Endothelial cell of umbilical vein (primary cell): ENCODE measurements at regions not wholly inside any gene's neighbourhood (a gene's known extent, or its start where the extent isn't known, plus 50 kb on each side); places are given as distances from the start of the nearest gene placed in this dataset.

Experiments
- BruUV-seq: library from RNA; stranded (reverse); fragments of 400-500 nt; replicated peaks from 2 replicates; lab custom pipeline; 2021; lab: Mats Ljungman, UMichigan
- CTCF ChIA-PET: fragments of 300-600, 350-600 bp; sonication (Branson Sonifier 250); formaldehyde crosslinking; loops from one replicate; lab custom pipeline; 2021; ENCODE audit warnings: antibody characterized with exemption, inconsistent platforms; lab: Charles Lee
- POLR2A ChIA-PET: fragments of 300-600, 350-600 bp; sonication (Branson Sonifier 250); formaldehyde crosslinking; loops from one replicate; lab custom pipeline; 2021; ENCODE audit warnings: antibody characterized with exemption, inconsistent platforms; lab: Charles Lee
- DNase-seq: peaks from one replicate; pipeline ENCODE4 v3.0.0-alpha.2; 2011; ENCODE audit warnings: low read depth, low spot score
- FAIRE-seq: peaks from 2 replicates; lab custom pipeline; 2011; peaks lifted over from hg19 to GRCh38; lab: Jason Lieb, UNC
- H2AFZ ChIP-seq: 2 replicates; pipeline ENCODE4 v1.6.0; 2012; ENCODE audit warnings: low read depth, low read length, control low read depth, inconsistent platforms
- H3K27ac ChIP-seq: 2 replicates; pipeline ENCODE4 v1.5.1; 2011; ENCODE audit warnings: low read depth, mild to moderate bottlenecking, control low read depth, low read length, moderate library complexity; ENCODE audit not compliant: insufficient read depth
- H3K27me3 ChIP-seq, 2 experiments: 2 replicates each; pipeline versions ENCODE4 v1.6.0 to v1.6.1; 2011; ENCODE audit warnings: low read length in 2 of 2, mixed read lengths in 1 of 2; ENCODE audit not compliant: control insufficient read depth in 2 of 2, insufficient read depth in 2 of 2
- H3K36me3 ChIP-seq, 2 experiments: 2 replicates in 1 of 2; 3 replicates in 1 of 2; pipeline ENCODE4 v1.5.1; 2011; ENCODE audit warnings: low read length in 2 of 2, mild to moderate bottlenecking in 1 of 2, moderate library complexity in 1 of 2; ENCODE audit not compliant: control insufficient read depth in 2 of 2, insufficient read depth in 2 of 2; ENCODE audit errors: extremely low read depth in 1 of 2
- H3K4me1 ChIP-seq: 3 replicates; pipeline ENCODE4 v1.5.1; 2011; ENCODE audit warnings: mild to moderate bottlenecking, low read length; ENCODE audit not compliant: control insufficient read depth, insufficient read depth; ENCODE audit errors: extremely low read depth
- H3K4me2 ChIP-seq: 2 replicates; pipeline ENCODE4 v1.6.1; 2011; ENCODE audit warnings: low read length, control low read depth, mixed read lengths; ENCODE audit not compliant: insufficient read depth
- H3K4me3 ChIP-seq, 3 experiments: fragments of 200-600 bp in 1 of 3; sonication (generic), shearing (Covaris generic) in 1 of 3; replicated peaks in 1 of 3; 2 replicates each; pipeline ENCODE4 v1.5.1; 2011 to 2016; ENCODE audit warnings: control low read depth in 3 of 3, low read length in 3 of 3, mild to moderate bottlenecking in 2 of 3, inconsistent platforms in 1 of 3, low read depth in 1 of 3, moderate library complexity in 1 of 3; ENCODE audit not compliant: insufficient read depth in 1 of 3
- H3K79me2 ChIP-seq: 2 replicates; pipeline ENCODE4 v1.6.0; 2012; ENCODE audit warnings: low read length, inconsistent platforms; ENCODE audit not compliant: control insufficient read depth, insufficient read depth
- H3K9ac ChIP-seq: replicated peaks from 2 replicates; pipeline ENCODE3; 2011; ENCODE audit warnings: low read length, control low read depth; ENCODE audit not compliant: insufficient read depth; ENCODE audit errors: extremely low read depth
- H3K9me1 ChIP-seq: replicated peaks from 3 replicates; pipeline ENCODE4 v1.6.0; 2011; ENCODE audit warnings: mild to moderate bottlenecking, low read length; ENCODE audit not compliant: control insufficient read depth, insufficient read depth; ENCODE audit errors: extremely low read depth
- H3K9me3 ChIP-seq: replicated peaks from 2 replicates; pipeline ENCODE4 v1.5.1; 2012; ENCODE audit warnings: low read length, inconsistent platforms; ENCODE audit not compliant: control insufficient read depth, insufficient read depth
- H4K20me1 ChIP-seq: replicated peaks from 2 replicates; pipeline ENCODE3; 2011; ENCODE audit warnings: mild to moderate bottlenecking, low read length; ENCODE audit not compliant: control insufficient read depth, insufficient read depth; ENCODE audit errors: extremely low read depth
- EZH2 ChIP-seq: IDR thresholded peaks from 2 replicates; pipeline ENCODE4 v1.6.1; 2012; ENCODE audit warnings: borderline replicate concordance, low read depth, mild to moderate bottlenecking, moderate library complexity, low read length, inconsistent platforms; ENCODE audit not compliant: severe bottlenecking
- FOS ChIP-seq: IDR thresholded peaks from 2 replicates; pipeline ENCODE4 v1.6.1; 2011; ENCODE audit warnings: mild to moderate bottlenecking, low read length, moderate library complexity, borderline replicate concordance; ENCODE audit not compliant: insufficient read depth
- GATA2 ChIP-seq: IDR thresholded peaks from 2 replicates; pipeline ENCODE4 v1.7.0; 2011; ENCODE audit warnings: low read depth, mild to moderate bottlenecking, moderate library complexity, mixed read lengths, low read length; ENCODE audit not compliant: insufficient read length, insufficient read depth
- JUN ChIP-seq: IDR thresholded peaks from 2 replicates; pipeline ENCODE4 v1.6.1; 2011; ENCODE audit warnings: borderline replicate concordance, low read depth; ENCODE audit not compliant: insufficient read length, insufficient read depth
- MAX ChIP-seq: IDR thresholded peaks from 2 replicates; pipeline ENCODE4 v1.6.1; 2011; ENCODE audit not compliant: insufficient read depth, insufficient read length
- POLR2A ChIP-seq: IDR thresholded peaks from 2 replicates; pipeline ENCODE4 v1.6.1; 2012; ENCODE audit warnings: low read depth, mild to moderate bottlenecking, control low read depth, low read length
- POLR2AphosphoS5 ChIP-seq: IDR thresholded peaks from 2 replicates; pipeline ENCODE4 v1.6.1; 2012; ENCODE audit warnings: low read depth, mild to moderate bottlenecking, control low read depth, low read length, moderate library complexity; ENCODE audit not compliant: insufficient read depth
- dilution Hi-C: fragments of 300-500 bp; cut with MboI; formaldehyde crosslinking; loops from one replicate; pipeline ENCODE4 v1.15.0; 2019; ENCODE audit warnings: low sequenced_read_pairs; ENCODE audit not compliant: extremely low pct_ligation_motif_present
- intact Hi-C: fragments of 100-400 bp; cut with micrococcal nuclease; formaldehyde crosslinking; loops from one replicate; pipeline ENCODE4 v1.10.0; 2022
- TF ChIP-seq, protein P1 (sequence below), 2 donors: IDR thresholded peaks; 1 replicate in 1 of 2; 2 replicates in 1 of 2; pipeline ENCODE4 v1.5.1; 2011; ENCODE audit warnings: low read length in 2 of 2, mild to moderate bottlenecking in 2 of 2, moderate library complexity in 2 of 2, control low read depth in 1 of 2, inconsistent platforms in 1 of 2, low read depth in 1 of 2; ENCODE audit not compliant: insufficient read depth in 1 of 2; ENCODE audit errors: extremely low read depth in 1 of 2

DNA sequence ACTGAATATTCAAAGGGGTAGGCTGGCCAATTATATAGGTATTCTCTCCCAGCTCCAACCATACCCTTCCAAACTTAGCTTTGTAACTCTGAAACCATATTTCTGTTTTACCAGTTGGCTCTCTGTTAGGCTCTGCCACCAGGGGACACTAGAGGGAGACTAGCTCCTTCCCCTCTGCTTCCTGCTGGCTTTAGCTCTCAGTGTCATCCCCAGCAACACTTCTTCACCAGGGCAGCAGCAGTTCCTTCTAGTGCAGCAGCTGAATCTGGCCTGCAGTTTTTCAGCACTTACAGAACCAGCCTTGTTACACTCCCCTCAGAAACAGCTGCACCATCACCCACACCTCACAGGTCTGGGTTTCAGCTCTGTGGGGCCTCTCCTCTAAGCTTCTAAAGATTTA, 51.0 kb upstream of the DOCK9 start:
- peaks cover 2% of the 10 kb centered on the region for H3K79me2 ChIP-seq
- H3K27ac ChIP-seq: no peak overlapping the region
- no peak overlapping the region for H3K9ac ChIP-seq
- dilution Hi-C loops: no loop called here
- no peaks in the 10 kb centered on the region for H3K9me1 ChIP-seq
- H3K9me3 ChIP-seq: no peaks in the 10 kb centered on the region
- POLR2A ChIA-PET: no interaction called here
- H3K4me1 ChIP-seq: peaks cover 32% of the 10 kb centered on the region
- CTCF ChIA-PET: interaction anchor here (0.8 to 2.3 kb wide), 8 partner anchors 11 to 185 kb away, joined by 3 to 10 read pairs (median 4); no protein-coding TSS in a partner anchor
- FAIRE-seq: no peak
- H3K27me3 ChIP-seq: no peaks in the 10 kb centered on the region
- H4K20me1 ChIP-seq: no peaks in the 10 kb centered on the region
- no peaks in the 10 kb centered on the region for H3K36me3 ChIP-seq
- intact Hi-C loops: no loop called here
- H3K4me2 ChIP-seq: no peak overlapping the region
- TF ChIP-seq FOS (no peak), GATA2 (no peak), EZH2 (no peak), MAX (no peak), POLR2A (no peak), POLR2AphosphoS5 (no peak), JUN (no peak)
- TF ChIP-seq, protein P1, sequence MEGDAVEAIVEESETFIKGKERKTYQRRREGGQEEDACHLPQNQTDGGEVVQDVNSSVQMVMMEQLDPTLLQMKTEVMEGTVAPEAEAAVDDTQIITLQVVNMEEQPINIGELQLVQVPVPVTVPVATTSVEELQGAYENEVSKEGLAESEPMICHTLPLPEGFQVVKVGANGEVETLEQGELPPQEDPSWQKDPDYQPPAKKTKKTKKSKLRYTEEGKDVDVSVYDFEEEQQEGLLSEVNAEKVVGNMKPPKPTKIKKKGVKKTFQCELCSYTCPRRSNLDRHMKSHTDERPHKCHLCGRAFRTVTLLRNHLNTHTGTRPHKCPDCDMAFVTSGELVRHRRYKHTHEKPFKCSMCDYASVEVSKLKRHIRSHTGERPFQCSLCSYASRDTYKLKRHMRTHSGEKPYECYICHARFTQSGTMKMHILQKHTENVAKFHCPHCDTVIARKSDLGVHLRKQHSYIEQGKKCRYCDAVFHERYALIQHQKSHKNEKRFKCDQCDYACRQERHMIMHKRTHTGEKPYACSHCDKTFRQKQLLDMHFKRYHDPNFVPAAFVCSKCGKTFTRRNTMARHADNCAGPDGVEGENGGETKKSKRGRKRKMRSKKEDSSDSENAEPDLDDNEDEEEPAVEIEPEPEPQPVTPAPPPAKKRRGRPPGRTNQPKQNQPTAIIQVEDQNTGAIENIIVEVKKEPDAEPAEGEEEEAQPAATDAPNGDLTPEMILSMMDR (IDR thresholded peaks at IDR 0.05; ENCODE audit: extremely low read depth in 1 of 2, insufficient read depth in 1 of 2, low read depth in 1 of 2, low read length in 2 of 2): peak in 1 of 2 donors; percentile 1
- no peak for DNase-seq
- no peak overlapping the region for H2AFZ ChIP-seq
- no peak overlapping the region for H3K4me3 ChIP-seq
- BruUV-seq: no TSS peak
